HFFc6 (cell line): ENCODE measurements at regions not wholly inside any gene's neighbourhood (a gene's known extent, or its start where the extent isn't known, plus 50 kb on each side); places are given as distances from the start of the nearest gene placed in this dataset.

Experiments used
- DNase-seq: peaks from one replicate; pipeline ENCODE4 v3.0.0-alpha.2; 2018
- H3K27ac Mint-ChIP-seq: 2 replicates; pipeline ENCODE4 v1.8.0; 2020; ENCODE audit warnings: mild to moderate bottlenecking, mixed read lengths
- H3K27me3 Mint-ChIP-seq: 2 replicates; pipeline ENCODE4 v1.8.0; 2021; ENCODE audit warnings: mild to moderate bottlenecking, moderate library complexity, mixed read lengths; ENCODE audit not compliant: insufficient read depth
- H3K36me3 Mint-ChIP-seq: 2 replicates; pipeline ENCODE4 v1.8.0; 2021; ENCODE audit warnings: low read depth, mixed read lengths
- H3K4me1 Mint-ChIP-seq: 2 replicates; pipeline ENCODE4 v1.8.0; 2020; ENCODE audit warnings: low read depth, mixed read lengths
- H3K4me3 Mint-ChIP-seq: 2 replicates; pipeline ENCODE4 v1.8.0; 2020; ENCODE audit warnings: mild to moderate bottlenecking, moderate library complexity, mixed read lengths
- H3K9me3 Mint-ChIP-seq: 2 replicates; pipeline ENCODE4 v1.8.0; 2020; ENCODE audit warnings: mild to moderate bottlenecking, mixed read lengths
- TF ChIP-seq, protein P1 (sequence below): fragments of 200-600 bp; sonication (generic); IDR thresholded peaks from 2 replicates; pipeline ENCODE4 v1.5.0; 2021; ENCODE audit warnings: antibody characterized with exemption, mild to moderate bottlenecking

DNA sequence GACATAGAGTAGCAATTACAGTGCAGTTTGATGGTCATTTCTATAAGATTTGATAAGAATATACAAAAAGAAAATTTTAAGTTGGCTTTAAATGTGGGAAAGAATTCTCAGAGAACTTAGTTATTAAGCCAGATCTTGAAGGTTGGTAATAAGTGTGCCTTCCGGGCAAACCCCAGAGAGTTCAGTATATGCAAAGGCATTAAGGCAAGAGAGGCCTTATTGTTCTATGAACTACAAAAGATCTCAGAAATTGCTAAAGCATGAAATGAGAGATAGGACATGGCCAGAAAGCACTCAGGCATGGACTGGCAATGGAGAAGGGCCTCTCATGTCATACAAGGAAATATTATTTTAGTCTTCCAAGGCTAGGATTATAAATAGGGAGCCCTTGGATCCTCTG is 390.2 kb upstream of the C1orf87 start:
- no peak for DNase-seq
- Mint-ChIP-seq H3K36me3 (no peaks in the 10 kb centered on the region), H3K4me1 (no peaks in the 10 kb centered on the region), H3K4me3 (no peak overlapping the region), H3K27ac (no peak overlapping the region), H3K9me3 (peaks cover 30% of the 10 kb centered on the region), H3K27me3 (no peaks in the 10 kb centered on the region; the same call in 1 of the 2 replicates)
- TF ChIP-seq, protein P1, sequence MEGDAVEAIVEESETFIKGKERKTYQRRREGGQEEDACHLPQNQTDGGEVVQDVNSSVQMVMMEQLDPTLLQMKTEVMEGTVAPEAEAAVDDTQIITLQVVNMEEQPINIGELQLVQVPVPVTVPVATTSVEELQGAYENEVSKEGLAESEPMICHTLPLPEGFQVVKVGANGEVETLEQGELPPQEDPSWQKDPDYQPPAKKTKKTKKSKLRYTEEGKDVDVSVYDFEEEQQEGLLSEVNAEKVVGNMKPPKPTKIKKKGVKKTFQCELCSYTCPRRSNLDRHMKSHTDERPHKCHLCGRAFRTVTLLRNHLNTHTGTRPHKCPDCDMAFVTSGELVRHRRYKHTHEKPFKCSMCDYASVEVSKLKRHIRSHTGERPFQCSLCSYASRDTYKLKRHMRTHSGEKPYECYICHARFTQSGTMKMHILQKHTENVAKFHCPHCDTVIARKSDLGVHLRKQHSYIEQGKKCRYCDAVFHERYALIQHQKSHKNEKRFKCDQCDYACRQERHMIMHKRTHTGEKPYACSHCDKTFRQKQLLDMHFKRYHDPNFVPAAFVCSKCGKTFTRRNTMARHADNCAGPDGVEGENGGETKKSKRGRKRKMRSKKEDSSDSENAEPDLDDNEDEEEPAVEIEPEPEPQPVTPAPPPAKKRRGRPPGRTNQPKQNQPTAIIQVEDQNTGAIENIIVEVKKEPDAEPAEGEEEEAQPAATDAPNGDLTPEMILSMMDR, result no peak

DNA sequence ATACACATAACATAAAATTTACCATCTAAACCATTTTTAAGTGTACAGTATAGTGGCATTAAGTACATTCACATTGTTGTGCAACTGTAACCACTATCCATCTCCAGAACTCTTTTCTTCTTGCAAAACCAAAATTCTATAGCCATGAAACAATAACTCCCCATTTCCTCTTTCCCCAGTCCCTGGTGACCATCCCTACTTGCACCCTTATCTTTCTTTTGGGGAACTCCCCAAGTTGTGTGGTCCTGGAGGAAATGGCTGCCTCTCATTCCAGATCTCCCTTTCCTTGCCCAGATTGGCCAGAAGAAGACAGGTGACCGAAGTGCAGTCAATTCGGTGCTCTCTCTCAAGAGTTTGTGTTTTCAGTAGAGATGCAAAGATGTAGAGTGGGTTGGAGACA is 389.6 kb upstream of the C1orf87 start:
- no peaks in the 10 kb centered on the region; the same call in 1 of the 2 replicates for H3K27me3 Mint-ChIP-seq

DNA sequence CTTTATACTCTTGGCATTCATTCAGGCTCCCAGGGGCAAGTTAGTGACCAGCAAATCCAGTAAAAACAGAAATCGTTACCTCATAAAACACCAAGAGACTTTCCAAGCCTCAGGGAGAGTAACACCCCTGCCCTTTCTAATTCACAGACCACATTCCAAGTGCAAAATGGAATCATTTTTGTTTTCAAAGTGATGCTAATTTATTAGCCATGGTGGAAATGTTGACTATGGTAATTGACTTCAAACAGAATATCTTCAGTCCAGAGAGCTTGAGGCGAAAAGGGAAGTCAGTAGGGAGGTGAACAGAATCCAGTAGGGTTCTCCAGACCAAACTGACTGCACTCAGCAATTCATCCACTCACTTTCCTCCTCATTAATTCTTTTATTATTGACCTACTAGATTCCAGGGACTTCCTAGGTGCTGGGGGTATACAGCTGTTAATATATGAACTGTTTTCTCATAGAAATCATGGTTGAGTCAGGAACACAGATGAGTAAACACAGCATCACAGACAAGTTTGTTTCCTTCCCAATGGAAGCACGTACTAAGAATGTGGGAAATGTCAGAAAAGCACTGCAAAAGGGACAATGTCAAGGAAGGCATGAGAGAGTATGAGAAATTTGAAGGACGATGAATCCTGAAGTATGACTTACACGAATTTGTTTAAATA is 388.5 kb upstream of the C1orf87 start:
- H3K4me3 Mint-ChIP-seq, result no peak overlapping the region

More for the DNA sequence above, 389.6 kb upstream of the C1orf87 start:
- no peak for DNase-seq
- TF ChIP-seq, protein P1, result no peak
- Mint-ChIP-seq H3K9me3 (peaks cover 35% of the 10 kb centered on the region), H3K4me3 (no peak overlapping the region), H3K36me3 (no peaks in the 10 kb centered on the region), H3K27ac (no peak overlapping the region), H3K4me1 (no peaks in the 10 kb centered on the region)

DNA sequence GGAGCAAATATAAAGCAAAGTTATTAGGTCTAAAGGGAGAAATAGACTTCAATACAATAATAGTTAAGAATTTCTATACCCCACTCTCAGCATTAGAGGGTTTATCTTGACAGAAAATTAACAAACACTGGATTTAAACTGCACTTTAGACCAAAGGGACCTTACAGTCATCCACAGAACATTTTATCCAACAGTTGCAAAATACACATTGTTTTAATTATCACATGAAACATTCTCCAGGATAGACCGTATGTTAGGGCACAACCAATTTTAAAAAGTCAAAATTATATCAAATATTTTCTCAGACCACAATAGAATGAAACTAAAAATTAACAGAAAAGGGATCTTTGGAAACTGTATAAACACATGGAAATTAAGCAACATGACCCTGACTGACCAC is 384.5 kb upstream of the C1orf87 start:
- TF ChIP-seq, protein P1, result no peak
- no peak for DNase-seq
- Mint-ChIP-seq H3K27me3 (peaks cover 3% of the 10 kb centered on the region), H3K4me3 (no peak overlapping the region), H3K4me1 (no peaks in the 10 kb centered on the region), H3K9me3 (peaks cover 44% of the 10 kb centered on the region), H3K36me3 (no peaks in the 10 kb centered on the region), H3K27ac (no peak overlapping the region)

More for the DNA sequence above, 388.5 kb upstream of the C1orf87 start:
- no peaks in the 10 kb centered on the region; the same call in 1 of the 2 replicates for H3K27me3 Mint-ChIP-seq
- no peak overlapping the region for H3K27ac Mint-ChIP-seq
- no peak for DNase-seq
- TF ChIP-seq, protein P1, result no peak
- H3K36me3 Mint-ChIP-seq, result no peaks in the 10 kb centered on the region
- H3K9me3 Mint-ChIP-seq, result peaks cover 29% of the 10 kb centered on the region
- H3K4me1 Mint-ChIP-seq, result no peaks in the 10 kb centered on the region

DNA sequence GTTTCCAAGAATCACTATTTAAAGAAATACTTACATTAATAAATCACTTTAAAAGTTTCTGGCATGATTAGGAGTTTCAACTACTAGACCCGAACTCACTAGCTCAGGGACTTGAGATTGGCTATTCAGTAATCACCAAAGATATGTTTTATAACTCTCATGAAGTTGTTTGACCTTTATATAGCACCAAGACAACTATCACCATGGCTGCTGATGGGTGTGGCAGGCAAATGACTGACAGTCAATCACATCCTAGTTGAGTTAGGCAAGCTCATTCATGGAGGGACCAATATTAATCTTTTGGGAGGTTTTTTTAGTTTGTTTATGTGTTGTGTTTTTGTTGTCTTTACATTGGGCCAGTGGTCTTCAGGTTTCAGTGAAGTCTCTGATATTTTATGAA is 376.3 kb upstream of the C1orf87 start:
- Mint-ChIP-seq H3K27me3 (no peaks in the 10 kb centered on the region), H3K4me1 (no peaks in the 10 kb centered on the region)
- no peak for DNase-seq

More for the DNA sequence above, 376.3 kb upstream of the C1orf87 start:
- Mint-ChIP-seq H3K36me3 (no peaks in the 10 kb centered on the region), H3K9me3 (peaks cover 21% of the 10 kb centered on the region), H3K27ac (no peak overlapping the region), H3K4me3 (no peak overlapping the region)
- TF ChIP-seq, protein P1, result no peak
